HG02938 (cell line): ENCODE measurements at regions not wholly inside any gene's neighbourhood (a gene's known extent, or its start where the extent isn't known, plus 50 kb on each side); places are given as distances from the start of the nearest gene placed in this dataset.
"Not testable (repeated sequence)": the region's sequence is repeated elsewhere in the genome, so short reads cannot be mapped to it uniquely, and the experiment has no call there.

Experiments used
- ATAC-seq: cut with Tn5 transposase; IDR thresholded peaks from one replicate; pipeline ENCODE4 v1.9.1; 2021; ENCODE audit warnings: mild to moderate bottlenecking, moderate library complexity; ENCODE audit not compliant: unreplicated experiment

GRCh38 chr9:129459547-129460322, 161.2 kb downstream of the C9orf50 start:
- ATAC-seq: no peak

- no peak for ATAC-seq
Observed at GRCh38 chr9:129458663-129459546, 162.0 kb downstream of the C9orf50 start.

GRCh38 chr9:129458155-129458661, 162.7 kb downstream of the C9orf50 start:
- ATAC-seq: no peak

GRCh38 chr9:129457325-129457779, 163.5 kb downstream of the C9orf50 start:
- no peak for ATAC-seq

- no peak for ATAC-seq
Observed at GRCh38 chr9:129456549-129457324, 164.2 kb downstream of the C9orf50 start.

GRCh38 chr9:129455151-129455995, 165.5 kb downstream of the C9orf50 start:
- ATAC-seq: no peak

GRCh38 chr9:129454467-129455067, 166.3 kb downstream of the C9orf50 start:
- no peak for ATAC-seq

GRCh38 chr9:129453734-129454133, 167.2 kb downstream of the C9orf50 start:
- no peak for ATAC-seq

- no peak for ATAC-seq
Observed at GRCh38 chr9:129451669-129452068, 169.2 kb downstream of the C9orf50 start.

GRCh38 chr9:129451089-129451656, 169.7 kb downstream of the C9orf50 start:
- no peak for ATAC-seq

GRCh38 chr9:129449066-129449465, 171.8 kb downstream of the C9orf50 start:
- ATAC-seq: no peak

- no peak for ATAC-seq
Observed at GRCh38 chr9:129446828-129447550, 173.9 kb downstream of the C9orf50 start.

- no peak for ATAC-seq
Observed at GRCh38 chr9:129445794-129446306, 175.1 kb downstream of the C9orf50 start.

- ATAC-seq: not testable (repeated sequence)
Observed at GRCh38 chr9:129443515-129444164, 177.3 kb downstream of the C9orf50 start.

- ATAC-seq: no peak
Observed at GRCh38 chr9:129442803-129443511, 177.9 kb downstream of the C9orf50 start.

GRCh38 chr9:129441852-129442251, 179.0 kb downstream of the C9orf50 start:
- no peak for ATAC-seq
